Esophagus muscularis mucosa (tissue), 4 donors: ENCODE measurements at regions not wholly inside any gene's neighbourhood (a gene's known extent, or its start where the extent isn't known, plus 50 kb on each side); places are given as distances from the start of the nearest gene placed in this dataset.

Experiments
- DNase-seq: peaks from one replicate; pipeline ENCODE4 v3.0.0-alpha.2; 2017; ENCODE audit errors: extremely low spot score
- H3K27ac ChIP-seq, 4 donors: fragments of 200-600 bp; sonication (generic); replicated peaks in 1 of 4; 1 replicate in 3 of 4; 2 replicates in 1 of 4; pipeline ENCODE4 v1.5.1; 2016 to 2019; ENCODE audit warnings: mild to moderate bottlenecking in 1 of 4
- H3K27me3 ChIP-seq, 4 donors: fragments of 200-600 bp; sonication (generic); one replicate each; pipeline versions ENCODE4 v1.5.1 to v1.6.0; 2016 to 2019
- H3K36me3 ChIP-seq, 4 donors: fragments of 200-600 bp; sonication (generic); one replicate each; pipeline ENCODE4 v1.5.1; 2016 to 2019
- H3K4me1 ChIP-seq, 4 donors: fragments of 200-600 bp; sonication (generic); one replicate each; pipeline ENCODE4 v1.5.1; 2016 to 2019
- H3K4me3 ChIP-seq, 4 donors: fragments of 200-600 bp; sonication (generic); 1 replicate in 2 of 4; 2 replicates in 2 of 4; pipeline ENCODE4 v1.5.1; 2016 to 2019; ENCODE audit warnings: mild to moderate bottlenecking in 4 of 4, moderate library complexity in 1 of 4
- H3K9me3 ChIP-seq, 4 donors: fragments of 200-600 bp; sonication (generic); 1 replicate in 3 of 4; 2 replicates in 1 of 4; pipeline ENCODE4 v1.5.1; 2016 to 2019
- CTCF ChIP-seq, 3 experiments: fragments of 200-600 bp in 2 of 3; fragments of 450-650 bp in 1 of 3; sonication (generic) in 2 of 3; IDR thresholded peaks; one replicate each; pipeline ENCODE4 v1.5.1; 2017 to 2019; ENCODE audit warnings: antibody characterized with exemption in 3 of 3, mild to moderate bottlenecking in 2 of 3, moderate library complexity in 1 of 3
- EP300 ChIP-seq: sonication (generic); formaldehyde crosslinking; IDR thresholded peaks from one replicate; pipeline ENCODE4 v1.6.1; 2017; ENCODE audit warnings: antibody characterized with exemption
- POLR2A ChIP-seq: fragments of 450-650 bp; IDR thresholded peaks from one replicate; pipeline ENCODE4 v1.6.1; 2017; ENCODE audit warnings: antibody characterized with exemption, moderate library complexity, mild to moderate bottlenecking, low read depth
- POLR2AphosphoS5 ChIP-seq, 2 donors: sonication (generic); formaldehyde crosslinking; IDR thresholded peaks; one replicate each; pipeline ENCODE4 v1.6.1; 2017; ENCODE audit warnings: antibody characterized with exemption in 2 of 2
- WGBS: methylation state at CpG from one replicate; pipeline ENCODE4 v1.1.5; 2018; 5-methylcytosine and 5-hydroxymethylcytosine counted together
- intact Hi-C: fragments of 100-400 bp; cut with DNase I; formaldehyde crosslinking; loops from one replicate; pipeline ENCODE4 v1.15.1; 2023

- no peaks in the 10 kb centered on the region for H3K27me3 ChIP-seq
- H3K4me3 ChIP-seq: no peak overlapping the region
- WGBS: 81% methylated on average over 1 of the region's 1 CpG
- H3K9me3 ChIP-seq: no peaks in the 10 kb centered on the region
- DNase-seq: no peak
- H3K4me1 ChIP-seq: no peaks in the 10 kb centered on the region
- TF ChIP-seq CTCF (IDR thresholded peaks at IDR 0.05) (no peak), EP300 (no peak), POLR2A (no peak), POLR2AphosphoS5 (IDR thresholded peaks at IDR 0.05) (no peak)
- H3K27ac ChIP-seq: no peak overlapping the region
- H3K36me3 ChIP-seq: no peaks in the 10 kb centered on the region
- intact Hi-C loops: no loop called here
Observed at GRCh38 chr2:117646099-117646498, 168.4 kb upstream of the DDX18 start.

- Histone ChIP-seq H3K27ac (no peak overlapping the region), H3K9me3 (no peaks in the 10 kb centered on the region), H3K4me3 (no peak overlapping the region), H3K4me1 (no peaks in the 10 kb centered on the region), H3K27me3 (no peaks in the 10 kb centered on the region), H3K36me3 (no peaks in the 10 kb centered on the region)
- WGBS: 67% methylated on average over 1 of the region's 1 CpG
- DNase-seq: no peak
- intact Hi-C loops: no loop called here
- no peak for TF ChIP-seq POLR2AphosphoS5 (IDR thresholded peaks at IDR 0.05)
- no peak for TF ChIP-seq EP300
- TF ChIP-seq CTCF (IDR thresholded peaks at IDR 0.05): no peak
- no peak for TF ChIP-seq POLR2A
Observed at GRCh38 chr2:117646872-117647271, 167.6 kb upstream of the DDX18 start.

GRCh38 chr2:117656546-117656945, 157.9 kb upstream of the DDX18 start:
- H3K27ac ChIP-seq: no peak overlapping the region
- TF ChIP-seq EP300: no peak
- TF ChIP-seq POLR2AphosphoS5 (IDR thresholded peaks at IDR 0.05): no peak
- no peak for TF ChIP-seq POLR2A
- no peak for TF ChIP-seq CTCF (IDR thresholded peaks at IDR 0.05)
- no peaks in the 10 kb centered on the region for H3K36me3 ChIP-seq
- no peaks in the 10 kb centered on the region for H3K4me1 ChIP-seq
- no peak overlapping the region for H3K4me3 ChIP-seq
- no peak for DNase-seq
- intact Hi-C loops: no loop called here
- no peaks in the 10 kb centered on the region for H3K9me3 ChIP-seq
- WGBS: 69% methylated on average over 4 of the region's 4 CpGs
- H3K27me3 ChIP-seq: peaks cover 0 to 7% (median 0%) of the 10 kb centered on the region in 4 donors

GRCh38 chr2:117661619-117662018, 152.9 kb upstream of the DDX18 start:
- no peaks in the 10 kb centered on the region for H3K36me3 ChIP-seq
- peaks cover 0 to 7% (median 0%) of the 10 kb centered on the region in 4 donors for H3K27me3 ChIP-seq
- intact Hi-C loops: no loop called here
- no peaks in the 10 kb centered on the region for H3K9me3 ChIP-seq
- no peaks in the 10 kb centered on the region for H3K4me1 ChIP-seq
- TF ChIP-seq EP300: no peak
- TF ChIP-seq POLR2A: no peak
- TF ChIP-seq POLR2AphosphoS5 (IDR thresholded peaks at IDR 0.05): no peak
- no peak for TF ChIP-seq CTCF (IDR thresholded peaks at IDR 0.05)
- no peak overlapping the region for H3K27ac ChIP-seq
- no peak for DNase-seq
- 46% methylated on average over 5 of the region's 5 CpGs for WGBS
- H3K4me3 ChIP-seq: no peak overlapping the region

- intact Hi-C loops: no loop called here
- Histone ChIP-seq H3K4me1 (no peaks in the 10 kb centered on the region), H3K9me3 (peaks cover 0 to 8% (median 3%) of the 10 kb centered on the region in 4 donors), H3K4me3 (no peak overlapping the region), H3K36me3 (no peaks in the 10 kb centered on the region), H3K27ac (no peak overlapping the region), H3K27me3 (no peaks in the 10 kb centered on the region)
- no peak for DNase-seq
- WGBS: 96% methylated on average over 4 of the region's 4 CpGs
- TF ChIP-seq CTCF (IDR thresholded peaks at IDR 0.05) (no peak), POLR2A (no peak), EP300 (no peak), POLR2AphosphoS5 (IDR thresholded peaks at IDR 0.05) (no peak)
Observed at GRCh38 chr2:117674172-117674571, 140.3 kb upstream of the DDX18 start.
